HEK293T (cell line): ENCODE measurements at regions not wholly inside any gene's neighbourhood (a gene's known extent, or its start where the extent isn't known, plus 50 kb on each side); places are given as distances from the start of the nearest gene placed in this dataset.

Source experiments
- CTCF ChIA-PET: fragments of 350-600 bp; formaldehyde crosslinking; extraction: SDS; loops from one replicate; lab custom pipeline; 2021; ENCODE audit warnings: antibody characterized with exemption, inconsistent platforms; lab: Yijun Ruan, JAX
- POLR2A ChIA-PET: fragments of 350-600 bp; formaldehyde crosslinking; extraction: SDS; loops from one replicate; lab custom pipeline; 2020; ENCODE audit warnings: antibody characterized with exemption, inconsistent platforms; lab: Yijun Ruan, JAX
- DNase-seq: peaks from one replicate; pipeline ENCODE4 v3.0.0; 2012; ENCODE audit warnings: mixed read lengths; ENCODE audit errors: extremely low spot score
- ARNT ChIP-seq: fragments of 450-650 bp; IDR thresholded peaks from 2 replicates; pipeline ENCODE4 v1.6.1; 2017; ENCODE audit warnings: mild to moderate bottlenecking
- BHLHE40 ChIP-seq: fragments of 450-650 bp; IDR thresholded peaks from 2 replicates; pipeline ENCODE4 v1.6.1; 2016; ENCODE audit warnings: mild to moderate bottlenecking, moderate library complexity, borderline replicate concordance
- CTBP1 ChIP-seq: fragments of 450-650 bp; IDR thresholded peaks from 2 replicates; pipeline ENCODE4 v1.6.1; 2016; ENCODE audit warnings: borderline replicate concordance
- ELF4 ChIP-seq: fragments of 450-650 bp; IDR thresholded peaks from 2 replicates; pipeline ENCODE4 v1.6.1; 2017; ENCODE audit warnings: antibody characterized with exemption
- FOXA1 ChIP-seq: fragments of 450-650 bp; IDR thresholded peaks from 2 replicates; pipeline ENCODE4 v1.6.1; 2016; ENCODE audit warnings: mild to moderate bottlenecking
- FOXK2 ChIP-seq: fragments of 450-650 bp; IDR thresholded peaks from 2 replicates; pipeline ENCODE4 v1.6.1; 2016; ENCODE audit warnings: mild to moderate bottlenecking
- FOXM1 ChIP-seq: fragments of 450-650 bp; IDR thresholded peaks from 2 replicates; pipeline ENCODE4 v1.6.1; 2017; ENCODE audit warnings: mild to moderate bottlenecking, borderline replicate concordance
- HDGF ChIP-seq: fragments of 450-650 bp; IDR thresholded peaks from 2 replicates; pipeline ENCODE4 v1.6.1; 2017; ENCODE audit warnings: antibody characterized with exemption, borderline replicate concordance
- L3MBTL2 ChIP-seq: fragments of 450-650 bp; conservative IDR thresholded peaks from 2 replicates; pipeline ENCODE4 v1.6.1; 2016; ENCODE audit warnings: mild to moderate bottlenecking
- LEF1 ChIP-seq: fragments of 450-650 bp; IDR thresholded peaks from 2 replicates; pipeline ENCODE4 v1.6.1; 2017; ENCODE audit warnings: mild to moderate bottlenecking, borderline replicate concordance
- NFRKB ChIP-seq: fragments of 450-650 bp; IDR thresholded peaks from 2 replicates; pipeline ENCODE4 v1.6.1; 2016; ENCODE audit warnings: mild to moderate bottlenecking, moderate library complexity
- SP1 ChIP-seq: fragments of 450-650 bp; IDR thresholded peaks from 2 replicates; pipeline ENCODE4 v1.6.1; 2017
- SUZ12 ChIP-seq: fragments of 450-650 bp; IDR thresholded peaks from 2 replicates; pipeline ENCODE4 v1.6.1; 2016; ENCODE audit warnings: mild to moderate bottlenecking
- TARDBP ChIP-seq: fragments of 450-650 bp; IDR thresholded peaks from 2 replicates; pipeline ENCODE4 v1.6.1; 2016
- ZNF384 ChIP-seq: fragments of 450-650 bp; IDR thresholded peaks from 2 replicates; pipeline ENCODE4 v1.6.1; 2016
- TF ChIP-seq, protein P1 (sequence below): fragments of 450-650 bp; IDR thresholded peaks from 2 replicates; pipeline ENCODE4 v1.6.1; 2016

DNA sequence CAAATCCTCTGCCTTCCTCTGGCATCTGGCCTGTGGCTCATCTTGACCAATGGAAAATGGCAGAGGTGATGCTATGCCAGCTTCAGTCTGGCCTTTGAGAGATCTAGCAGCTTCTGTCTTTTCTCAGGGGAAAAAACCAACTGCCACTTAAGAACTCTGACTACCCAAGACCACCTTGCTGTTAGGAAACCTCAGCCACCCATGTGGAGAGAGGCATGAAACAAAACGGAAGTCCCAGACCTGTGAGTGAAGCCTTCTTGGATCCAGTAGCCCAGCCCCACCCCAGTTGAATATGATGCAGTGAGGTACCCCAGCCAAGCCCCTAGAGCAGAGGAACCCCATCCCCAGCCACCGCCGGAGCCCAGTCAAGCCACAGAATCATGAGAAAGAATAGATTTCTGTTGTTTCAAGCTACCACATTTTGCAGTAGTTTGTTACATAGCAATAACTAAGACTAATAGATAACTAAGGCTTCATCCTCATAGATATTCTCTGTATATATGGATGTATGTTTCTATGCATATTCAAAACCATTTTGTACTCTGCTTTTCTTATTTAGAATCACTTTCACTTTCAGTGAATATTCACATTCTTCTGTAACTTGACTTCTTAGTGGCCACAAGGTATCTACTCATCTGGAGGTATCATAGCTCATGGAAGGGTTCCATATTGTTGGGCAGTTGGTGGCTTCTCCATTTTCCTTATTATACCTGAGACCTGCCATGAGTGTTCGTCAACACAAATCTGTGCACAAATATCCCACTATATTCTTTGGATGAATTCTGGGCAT is 142.1 kb downstream of the FBXO15 start:
- DNase-seq = no peak
- CTCF ChIA-PET = no interaction called here
- POLR2A ChIA-PET = no interaction called here
- TF ChIP-seq CTBP1 = no peak
- TF ChIP-seq ARNT = no peak
- no peak for TF ChIP-seq TARDBP
- TF ChIP-seq BHLHE40 = no peak
- TF ChIP-seq FOXK2 = no peak
- TF ChIP-seq L3MBTL2 = no peak
- TF ChIP-seq, protein P1, sequence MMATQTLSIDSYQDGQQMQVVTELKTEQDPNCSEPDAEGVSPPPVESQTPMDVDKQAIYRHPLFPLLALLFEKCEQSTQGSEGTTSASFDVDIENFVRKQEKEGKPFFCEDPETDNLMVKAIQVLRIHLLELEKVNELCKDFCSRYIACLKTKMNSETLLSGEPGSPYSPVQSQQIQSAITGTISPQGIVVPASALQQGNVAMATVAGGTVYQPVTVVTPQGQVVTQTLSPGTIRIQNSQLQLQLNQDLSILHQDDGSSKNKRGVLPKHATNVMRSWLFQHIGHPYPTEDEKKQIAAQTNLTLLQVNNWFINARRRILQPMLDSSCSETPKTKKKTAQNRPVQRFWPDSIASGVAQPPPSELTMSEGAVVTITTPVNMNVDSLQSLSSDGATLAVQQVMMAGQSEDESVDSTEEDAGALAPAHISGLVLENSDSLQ = no peak
- TF ChIP-seq NFRKB = no peak
- TF ChIP-seq SUZ12 = no peak

- ChIA-PET POLR2A (no interaction called here), CTCF (no interaction called here)
- TF ChIP-seq, protein P1 = no peak
- TF ChIP-seq TARDBP = no peak
- no peak for TF ChIP-seq FOXM1
- no peak for TF ChIP-seq SUZ12
- TF ChIP-seq NFRKB = no peak
- no peak for TF ChIP-seq FOXA1
- TF ChIP-seq BHLHE40 = no peak
- no peak for TF ChIP-seq SP1
- no peak for TF ChIP-seq HDGF
- TF ChIP-seq LEF1 = no peak
- no peak for TF ChIP-seq ARNT
- TF ChIP-seq ELF4 = no peak
- no peak for TF ChIP-seq FOXK2
- TF ChIP-seq L3MBTL2 = no peak
- TF ChIP-seq ZNF384 = no peak
- no peak for TF ChIP-seq CTBP1
- no peak for DNase-seq
Measured at GRCh38 chr18:73992242-73993022, 155.2 kb downstream of the FBXO15 start.

GRCh38 chr18:73991570-73991969 is 156.1 kb downstream of the FBXO15 start:
- ChIA-PET POLR2A (no interaction called here), CTCF (no interaction called here)
- TF ChIP-seq FOXM1 (no peak), ARNT (no peak)
- no peak for DNase-seq

GRCh38 chr18:73990258-73990657 is 157.4 kb downstream of the FBXO15 start:
- CTCF ChIA-PET = no interaction called here
- POLR2A ChIA-PET = no interaction called here
- no peak for DNase-seq
- no peak for TF ChIP-seq FOXK2
- no peak for TF ChIP-seq SP1
- TF ChIP-seq CTBP1 = no peak
- no peak for TF ChIP-seq FOXM1
- TF ChIP-seq TARDBP = no peak
- no peak for TF ChIP-seq ARNT
- TF ChIP-seq, protein P1 = no peak
- TF ChIP-seq NFRKB = no peak
- TF ChIP-seq BHLHE40 = no peak
- no peak for TF ChIP-seq SUZ12
- no peak for TF ChIP-seq ZNF384
- no peak for TF ChIP-seq FOXA1
- no peak for TF ChIP-seq L3MBTL2
- no peak for TF ChIP-seq ELF4
- TF ChIP-seq LEF1 = no peak
- TF ChIP-seq HDGF = no peak

GRCh38 chr18:73987247-73987980 is 160.2 kb downstream of the FBXO15 start:
- ChIA-PET POLR2A (no interaction called here), CTCF (no interaction called here)
- DNase-seq = no peak
- TF ChIP-seq SP1 = no peak
- TF ChIP-seq CTBP1 = no peak
- no peak for TF ChIP-seq ARNT
- no peak for TF ChIP-seq L3MBTL2
- TF ChIP-seq, protein P1 = no peak
- no peak for TF ChIP-seq FOXM1
- TF ChIP-seq ELF4 = no peak
- TF ChIP-seq BHLHE40 = no peak
- TF ChIP-seq FOXA1 = no peak
- TF ChIP-seq HDGF = no peak
- TF ChIP-seq FOXK2 = no peak
